GM18505 (cell line): ENCODE measurements at regions not wholly inside any gene's neighbourhood (a gene's known extent, or its start where the extent isn't known, plus 50 kb on each side); places are given as distances from the start of the nearest gene placed in this dataset.

ENCODE experiments used
- ATAC-seq: cut with Tn5 transposase; IDR thresholded peaks from one replicate; pipeline ENCODE4 v1.9.1; 2021; ENCODE audit not compliant: unreplicated experiment
- POLR2A ChIP-seq: IDR thresholded peaks from 4 replicates; pipeline ENCODE4 v1.6.1; 2011; ENCODE audit warnings: borderline replicate concordance; ENCODE audit not compliant: insufficient read depth, insufficient read length; ENCODE audit errors: extremely low read depth

DNA sequence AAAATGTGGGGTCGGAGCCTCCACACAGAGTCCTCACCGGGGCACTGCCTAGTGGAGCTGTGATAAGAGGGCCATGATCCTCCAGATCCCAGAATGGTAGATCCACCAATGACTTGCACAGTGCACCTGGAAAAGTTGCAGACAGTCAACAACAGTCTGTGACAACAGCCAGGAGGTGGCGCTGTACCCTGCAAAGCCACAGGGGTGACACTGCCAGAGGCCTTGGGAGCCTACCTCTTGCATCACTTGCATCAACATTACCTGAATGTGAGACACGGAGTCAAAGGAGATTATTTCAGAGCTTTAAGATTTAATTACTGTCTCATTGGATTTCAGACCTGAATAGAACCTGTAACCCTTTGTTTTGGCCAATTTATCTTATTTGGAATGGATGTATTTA lies 614.1 kb upstream of the CDH9 start:
- no peak for ATAC-seq
- no peak for TF ChIP-seq POLR2A

DNA sequence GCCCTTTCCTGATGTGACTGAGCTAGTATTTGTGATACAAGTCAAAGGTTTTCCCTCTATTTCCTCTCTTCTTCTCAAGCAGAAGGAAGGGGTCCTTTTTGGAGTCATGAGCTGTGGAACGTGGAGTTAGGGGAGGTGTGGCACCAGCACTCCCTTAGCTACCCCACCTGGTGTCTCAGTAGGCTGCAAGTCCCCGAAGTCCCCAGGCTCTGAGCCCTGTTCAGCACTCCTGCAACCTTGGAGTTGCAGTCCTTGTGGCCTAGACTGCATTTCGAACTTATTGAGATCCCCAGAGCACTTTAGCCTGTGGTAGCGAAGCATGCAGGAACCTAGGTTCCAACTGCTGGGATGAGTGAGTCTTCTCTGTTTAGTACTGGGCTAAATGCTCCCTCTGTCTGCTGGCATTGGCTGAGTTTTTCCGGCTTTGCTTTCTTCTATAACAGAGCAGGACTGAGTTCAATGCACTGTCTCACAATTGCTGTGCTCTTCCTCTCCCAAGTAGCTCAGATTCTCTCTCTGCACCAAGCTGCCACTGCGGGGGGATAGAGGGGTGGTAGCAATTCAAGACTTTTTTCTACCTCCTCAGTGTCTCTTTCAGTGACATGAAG lies 600.7 kb upstream of the CDH9 start:
- no peak for TF ChIP-seq POLR2A
- ATAC-seq = no peak

DNA sequence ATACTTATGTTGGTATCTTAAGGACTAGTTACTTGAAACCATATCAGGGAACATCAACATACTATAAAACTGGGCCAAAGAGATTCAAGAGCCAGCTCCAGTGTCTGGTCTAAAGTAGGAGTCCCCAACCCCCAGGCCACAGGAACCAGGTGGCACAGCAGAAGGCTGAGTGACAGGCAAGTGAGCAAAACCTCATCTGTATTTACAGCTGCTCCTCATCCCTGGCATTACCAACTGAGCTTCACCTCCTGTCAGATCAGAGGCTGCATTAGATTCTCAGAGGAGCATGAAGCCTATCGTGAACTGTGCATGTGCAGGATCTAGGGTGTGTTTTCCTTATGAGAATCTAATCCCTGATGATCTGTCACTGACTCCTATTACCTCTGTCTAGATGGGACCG lies 581.6 kb upstream of the CDH9 start:
- TF ChIP-seq POLR2A = no peak
- ATAC-seq = no peak

DNA sequence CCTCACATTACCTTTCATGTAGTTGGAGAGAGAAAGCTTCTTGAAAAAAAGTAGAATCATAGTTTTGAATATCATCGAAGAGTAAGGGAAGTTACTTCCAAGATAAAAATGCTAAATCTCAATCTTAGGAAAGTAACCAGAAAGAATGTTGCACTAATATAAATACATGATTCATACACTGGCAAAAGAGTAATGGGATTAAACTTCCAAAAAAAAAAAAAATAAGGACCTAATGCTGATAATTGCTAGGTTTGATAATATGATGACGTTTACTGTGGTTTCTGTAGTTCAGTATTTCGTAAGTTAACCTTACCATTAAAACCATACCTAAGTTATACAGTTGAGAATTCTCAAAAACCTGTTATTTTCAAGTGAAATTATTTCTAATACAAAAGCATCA lies 573.8 kb upstream of the CDH9 start:
- ATAC-seq = no peak
- no peak for TF ChIP-seq POLR2A

DNA sequence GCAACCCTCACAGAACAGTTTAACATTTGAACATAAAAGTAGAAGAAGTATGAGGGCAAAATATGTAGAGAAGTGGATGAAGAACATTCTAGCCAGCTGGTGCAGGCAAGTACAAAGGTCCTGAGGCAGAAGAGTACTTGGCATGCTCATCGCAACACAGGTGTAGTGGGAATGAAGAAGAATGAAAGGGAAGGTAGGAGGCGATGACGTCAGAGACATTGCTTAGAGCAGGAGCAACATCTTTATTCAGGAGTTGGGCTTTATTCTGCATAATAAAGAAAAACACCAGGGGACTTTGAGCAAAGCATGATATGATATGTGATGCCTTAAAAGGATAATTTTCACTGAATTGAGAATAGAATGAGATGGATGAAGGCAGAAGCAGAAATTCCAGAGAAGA lies 570.6 kb upstream of the CDH9 start:
- no peak for TF ChIP-seq POLR2A
- no peak for ATAC-seq

DNA sequence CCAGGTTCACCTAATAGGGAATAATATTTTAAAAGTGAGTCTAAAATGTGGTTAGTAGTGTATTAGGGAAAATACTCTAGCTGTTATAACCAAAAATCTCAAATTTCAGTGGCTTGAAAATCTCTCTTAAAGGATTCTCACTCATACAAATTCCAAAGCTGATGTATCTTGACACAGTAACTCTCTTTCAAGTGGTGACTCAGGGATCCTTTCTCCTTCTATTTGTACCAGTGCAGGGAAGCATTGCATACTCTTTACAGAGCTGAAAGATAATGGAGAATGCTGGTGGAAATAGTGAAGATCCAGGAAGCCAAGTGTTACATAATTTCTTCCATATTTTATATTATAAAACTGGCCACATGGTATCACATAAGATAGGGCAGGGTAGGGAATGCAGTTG lies 560.2 kb upstream of the CDH9 start:
- no peak for TF ChIP-seq POLR2A
- no peak for ATAC-seq

DNA sequence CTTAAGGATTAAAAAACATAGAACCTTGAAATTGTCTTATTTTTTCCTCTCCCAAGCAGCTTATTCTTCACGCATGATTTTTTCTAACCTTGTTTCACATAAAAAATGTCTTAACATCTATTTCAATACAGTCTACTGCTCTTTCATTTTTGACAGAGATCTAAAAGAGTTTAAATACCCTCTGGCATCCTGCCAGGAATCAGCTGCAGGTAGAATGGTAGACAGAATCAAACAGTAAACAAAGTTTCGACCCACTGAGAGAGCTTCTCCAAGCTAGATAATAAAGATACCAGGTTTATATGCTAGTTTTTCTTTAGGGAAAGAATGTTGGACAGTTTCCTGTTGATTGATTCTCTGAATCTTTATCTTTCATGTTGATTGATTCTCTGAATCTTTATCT lies 555.8 kb upstream of the CDH9 start:
- no peak for ATAC-seq
- no peak for TF ChIP-seq POLR2A

DNA sequence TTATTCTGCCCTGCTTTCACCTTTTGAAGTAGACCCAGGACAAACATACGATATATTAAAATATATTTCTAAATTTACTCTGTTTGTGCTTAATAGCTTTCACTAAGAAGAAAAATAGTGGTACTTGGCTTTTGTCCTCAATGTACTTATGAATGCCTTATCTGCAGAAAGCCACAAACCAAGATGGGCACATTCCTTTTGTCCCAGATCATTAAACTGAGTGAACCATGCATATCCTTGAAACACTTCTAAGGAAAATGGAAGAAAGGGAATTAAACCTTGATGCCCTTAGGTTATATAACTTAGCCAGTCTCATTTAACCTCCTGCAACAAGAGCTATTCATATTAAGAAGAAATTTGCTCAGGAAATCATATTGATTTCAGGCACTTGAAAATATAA lies 553.8 kb upstream of the CDH9 start:
- no peak for TF ChIP-seq POLR2A
- ATAC-seq = no peak

DNA sequence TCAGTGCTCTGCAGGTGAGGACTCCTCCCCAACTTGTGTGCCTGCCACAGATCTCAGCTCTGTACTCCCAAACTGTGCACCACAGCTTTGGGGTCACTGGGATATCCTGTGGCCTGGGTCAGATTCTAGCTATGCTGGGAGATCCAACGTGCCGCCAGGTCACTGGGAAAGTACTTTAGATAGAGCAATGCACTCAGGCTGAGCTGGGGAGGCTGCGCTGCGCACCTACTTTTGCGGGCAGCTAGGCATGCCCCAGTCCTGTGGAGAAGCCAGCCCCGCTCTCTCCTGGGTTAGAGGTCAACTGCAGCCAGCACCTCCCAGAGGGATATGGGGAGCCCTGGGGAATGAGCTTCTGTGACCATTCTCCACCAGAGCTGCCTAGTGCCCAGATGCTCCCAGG lies 552.1 kb upstream of the CDH9 start:
- no peak for TF ChIP-seq POLR2A
- no peak for ATAC-seq

DNA sequence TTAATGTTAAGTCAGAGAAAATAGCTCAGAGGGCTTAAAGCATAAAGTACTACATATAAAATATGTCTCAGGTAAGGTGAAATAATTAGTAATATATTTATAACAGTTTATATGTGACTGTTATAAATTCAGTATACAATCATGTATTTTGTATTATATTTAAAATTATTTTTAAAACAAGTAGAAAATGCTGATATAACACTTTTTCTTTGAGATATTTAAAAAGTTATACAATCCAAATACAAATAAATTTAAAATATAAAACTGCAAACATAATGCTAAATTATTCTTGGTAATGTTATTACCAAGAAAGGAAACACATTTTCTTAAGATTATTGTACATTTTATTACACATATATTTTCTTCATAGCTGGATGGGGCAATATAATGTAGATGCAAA lies 539.9 kb upstream of the CDH9 start:
- TF ChIP-seq POLR2A = no peak
- ATAC-seq = no peak

DNA sequence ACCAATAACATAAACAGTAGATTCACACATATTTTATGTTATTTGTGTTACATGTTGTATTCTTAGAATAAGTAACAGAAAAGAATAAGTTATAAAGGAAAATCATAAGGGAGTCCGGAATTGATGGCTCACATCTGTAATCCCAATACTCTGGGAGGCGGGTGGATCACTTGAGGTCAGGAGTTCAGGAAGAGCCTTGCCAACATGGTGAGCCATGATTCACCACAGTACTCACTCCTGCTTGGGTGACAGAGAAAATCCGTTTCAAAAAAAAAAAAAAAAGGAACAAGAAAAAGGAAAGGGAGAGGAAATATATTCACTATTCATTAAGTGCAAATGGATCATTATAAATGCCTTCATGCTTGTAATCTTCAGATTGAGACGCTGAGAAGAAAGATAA lies 533.3 kb upstream of the CDH9 start:
- no peak for ATAC-seq
- no peak for TF ChIP-seq POLR2A

DNA sequence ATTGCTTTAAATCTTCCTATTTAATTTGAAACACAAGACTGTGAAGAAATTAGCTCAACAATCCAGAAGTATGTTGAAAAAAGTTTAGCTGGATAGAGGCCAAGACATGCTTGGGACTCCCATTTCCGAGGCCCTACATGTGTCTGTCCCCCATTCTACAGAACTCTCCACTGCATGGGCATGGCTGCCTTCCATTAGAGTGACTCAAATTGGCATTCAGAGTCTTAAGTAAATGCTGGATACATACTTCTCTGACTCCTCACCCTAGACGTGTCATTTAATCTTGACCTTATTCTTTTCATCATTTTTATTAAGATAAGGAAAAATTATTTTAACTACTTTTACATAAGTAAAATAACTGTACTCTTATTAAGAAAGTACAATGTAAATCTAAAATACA lies 530.4 kb upstream of the CDH9 start:
- TF ChIP-seq POLR2A = no peak
- no peak for ATAC-seq

DNA sequence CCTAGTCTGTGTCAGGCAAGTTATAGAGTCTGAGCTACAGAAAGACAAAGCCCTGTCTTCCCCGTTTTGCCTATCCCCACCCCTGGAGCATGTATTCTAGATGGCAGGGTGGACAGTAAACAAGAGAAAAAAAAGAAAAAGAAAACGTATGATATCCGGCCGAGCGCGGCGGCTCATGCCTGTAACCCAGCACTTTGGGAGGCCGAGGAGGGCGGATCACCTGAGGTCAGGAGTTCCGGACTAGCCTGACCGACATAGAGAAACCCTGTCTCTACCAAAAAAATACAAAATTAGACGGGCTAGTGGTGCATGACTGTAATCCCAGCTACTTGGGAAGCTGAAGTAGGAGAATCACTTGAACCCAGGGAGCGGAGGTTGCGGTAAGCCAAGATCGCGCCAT lies 523.0 kb upstream of the CDH9 start:
- TF ChIP-seq POLR2A = no peak
- no peak for ATAC-seq

DNA sequence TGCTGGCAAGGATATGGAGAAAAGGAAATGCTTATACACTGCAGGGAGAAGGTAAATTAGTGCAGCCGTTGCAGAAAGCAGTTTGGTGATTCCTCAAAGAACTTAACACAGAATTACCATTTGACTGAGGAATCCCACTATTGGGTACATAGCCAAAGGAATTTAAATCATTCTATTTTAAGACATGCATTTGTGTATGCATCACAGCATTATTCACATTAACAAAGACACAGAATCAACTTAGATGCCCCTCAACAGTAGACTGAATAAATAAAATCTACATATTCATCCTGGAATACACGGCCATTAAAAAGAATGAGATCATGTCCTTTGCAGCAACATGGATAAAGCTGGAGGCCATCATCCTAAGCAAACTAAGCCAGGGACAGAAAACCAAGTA lies 510.1 kb upstream of the CDH9 start:
- ATAC-seq = no peak
- no peak for TF ChIP-seq POLR2A

DNA sequence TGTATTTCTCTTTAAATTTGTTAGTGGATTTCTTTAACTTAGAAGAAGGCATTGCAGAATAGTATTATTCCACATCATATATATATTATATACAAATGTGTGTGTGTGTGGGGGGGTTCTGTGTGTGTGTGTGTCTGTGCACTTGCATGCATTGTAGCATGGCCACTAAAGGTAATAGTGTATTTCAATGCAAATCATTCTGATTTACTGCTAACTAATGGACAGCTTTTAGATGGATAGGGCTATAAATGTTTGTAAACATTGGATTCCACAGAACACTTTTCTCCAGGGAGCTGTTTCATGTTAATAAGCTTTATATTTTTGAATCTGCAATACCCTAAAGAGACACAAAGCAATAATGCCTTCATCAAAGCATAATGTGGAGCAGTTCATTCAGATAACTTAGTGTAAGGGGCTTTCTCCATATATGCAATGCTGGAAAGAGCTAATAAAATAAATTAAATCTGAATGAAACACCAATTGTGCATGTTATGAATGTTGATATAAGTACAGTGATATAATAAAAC lies 496.7 kb upstream of the CDH9 start:
- TF ChIP-seq POLR2A = no peak
- ATAC-seq = no peak
